GM12878 (cell line): ENCODE measurements at regions not wholly inside any gene's neighbourhood (a gene's known extent, or its start where the extent isn't known, plus 50 kb on each side); places are given as distances from the start of the nearest gene placed in this dataset.

Source experiments
- ATAC-seq: fragments of 200-7000 bp; cut with Tn5 transposase; 3 replicates; pipeline ENCODE4 v1.9.1; 2020; ENCODE audit warnings: mild to moderate bottlenecking, moderate library complexity
- BruUV-seq: library from RNA; stranded (reverse); fragments of 400-500 nt; replicated peaks from 2 replicates; lab custom pipeline; 2021; lab: Mats Ljungman, UMichigan
- CTCF ChIA-PET: fragments of 300-600 bp; sonication (Branson Sonifier 250); formaldehyde crosslinking; extraction: SDS; loops from one replicate; lab custom pipeline; 2021; ENCODE audit warnings: inconsistent platforms; lab: Yijun Ruan, JAX
- POLR2A ChIA-PET: fragments of 350-600 bp; formaldehyde crosslinking; extraction: SDS; loops from one replicate; lab custom pipeline; 2021; ENCODE audit warnings: inconsistent platforms; lab: Charles Lee
- RAD21 ChIA-PET: fragments of 300-600 bp; sonication (Branson Sonifier 250); formaldehyde crosslinking; loops from one replicate; lab custom pipeline; 2023; ENCODE audit warnings: antibody characterized with exemption; ENCODE audit not compliant: unreplicated experiment; lab: Charles Lee
- SMC1A ChIA-PET: fragments of 300-600 bp; sonication (Branson Sonifier 250); formaldehyde crosslinking; loops from one replicate; lab custom pipeline; 2023; ENCODE audit not compliant: unreplicated experiment, uncharacterized antibody; lab: Charles Lee
- DNase-seq: peaks from one replicate; pipeline ENCODE4 v3.0.0-alpha.2; 2011; ENCODE audit warnings: low read depth, low spot score
- FAIRE-seq: peaks from 3 replicates; lab custom pipeline; 2011; peaks lifted over from hg19 to GRCh38; lab: Jason Lieb, UNC
- H2AFZ ChIP-seq: 2 replicates; pipeline ENCODE4 v1.6.0; 2011; ENCODE audit warnings: low read depth, low read length, control low read depth; ENCODE audit not compliant: control insufficient read depth
- H3K27ac ChIP-seq: 2 replicates; pipeline ENCODE4 v1.5.1; 2011; ENCODE audit warnings: control low read depth; ENCODE audit not compliant: control insufficient read depth, insufficient read depth
- H3K27me3 ChIP-seq, 2 experiments: replicated peaks in 1 of 2; 2 replicates each; pipeline versions ENCODE4 v1.6.0 to v1.6.1; 2011; ENCODE audit warnings: low read length in 1 of 2; ENCODE audit not compliant: control insufficient read depth in 2 of 2, insufficient read depth in 2 of 2
- H3K36me3 ChIP-seq, 2 experiments: 2 replicates each; pipeline ENCODE4 v1.5.1; 2011; ENCODE audit warnings: low read length in 1 of 2; ENCODE audit not compliant: control insufficient read depth in 2 of 2, insufficient read depth in 2 of 2
- H3K4me1 ChIP-seq: 2 replicates; pipeline ENCODE4 v1.6.1; 2011; ENCODE audit warnings: mild to moderate bottlenecking, low read length, moderate library complexity, mixed read lengths; ENCODE audit not compliant: control insufficient read depth, insufficient read depth
- H3K4me2 ChIP-seq: 2 replicates; pipeline ENCODE4 v1.6.0; 2011; ENCODE audit warnings: control low read depth; ENCODE audit not compliant: control insufficient read depth, insufficient read depth
- H3K4me3 ChIP-seq: fragments of 200-600 bp; sonication (generic); 2 replicates; pipeline ENCODE4 v1.5.1; 2016
- H3K79me2 ChIP-seq: 2 replicates; pipeline ENCODE4 v1.6.0; 2011; ENCODE audit warnings: low read length; ENCODE audit not compliant: control insufficient read depth, insufficient read depth
- H3K9ac ChIP-seq: 2 replicates; pipeline ENCODE4 v1.8.0; 2011; ENCODE audit warnings: low read length, control low read depth, mixed read lengths; ENCODE audit not compliant: control insufficient read depth, insufficient read depth
- H3K9me3 ChIP-seq: replicated peaks from 3 replicates; pipeline ENCODE4 v1.5.1; 2011; ENCODE audit warnings: mild to moderate bottlenecking, low read length; ENCODE audit not compliant: control insufficient read depth, insufficient read depth
- H4K20me1 ChIP-seq: 2 replicates; pipeline ENCODE4 v1.6.0; 2011; ENCODE audit not compliant: control insufficient read depth, insufficient read depth
- BACH1 ChIP-seq: fragments of 450-650 bp; IDR thresholded peaks from 2 replicates; pipeline ENCODE4 v1.6.1; 2017; ENCODE audit warnings: mild to moderate bottlenecking, borderline replicate concordance
- BCL11A ChIP-seq: IDR thresholded peaks from 2 replicates; pipeline ENCODE4 v1.6.1; 2011; ENCODE audit warnings: low read depth, low read length
- CEBPB ChIP-seq, 2 experiments: fragments of 150-350 bp in 1 of 2; IDR thresholded peaks; 2 replicates each; pipeline ENCODE4 v1.6.1; 2012 to 2014; ENCODE audit warnings: low read depth in 2 of 2, low read length in 2 of 2, borderline replicate concordance in 1 of 2, inconsistent platforms in 1 of 2
- CREB1 ChIP-seq: IDR thresholded peaks from 2 replicates; pipeline ENCODE4 v1.6.1; 2012; ENCODE audit warnings: low read depth, mild to moderate bottlenecking, inconsistent platforms
- ETV6 ChIP-seq, 2 experiments: fragments of 450-650 bp in 1 of 2; IDR thresholded peaks in 1 of 2; conservative IDR thresholded peaks in 1 of 2; 2 replicates each; pipeline ENCODE4 v1.6.1; 2014; ENCODE audit warnings: antibody characterized with exemption in 1 of 2, borderline replicate concordance in 1 of 2, low read depth in 1 of 2, mild to moderate bottlenecking in 1 of 2, moderate library complexity in 1 of 2
- EZH2 ChIP-seq: IDR thresholded peaks from 2 replicates; pipeline ENCODE4 v1.6.1; 2012; ENCODE audit warnings: low read depth, mild to moderate bottlenecking, control low read depth, inconsistent platforms, low read length, borderline replicate concordance; ENCODE audit not compliant: control insufficient read depth
- JUNB ChIP-seq: IDR thresholded peaks from 2 replicates; pipeline ENCODE4 v1.6.1; 2016; ENCODE audit warnings: antibody characterized with exemption, mild to moderate bottlenecking
- MTA3 ChIP-seq: IDR thresholded peaks from 2 replicates; pipeline ENCODE4 v1.6.1; 2012; ENCODE audit warnings: low read length, inconsistent platforms, borderline replicate concordance
- NKRF ChIP-seq: fragments of 450-650 bp; conservative IDR thresholded peaks from 2 replicates; pipeline ENCODE4 v1.6.1; 2017; ENCODE audit warnings: mild to moderate bottlenecking, moderate library complexity
- RELB ChIP-seq: fragments of 450-650 bp; IDR thresholded peaks from 2 replicates; pipeline ENCODE4 v1.6.1; 2017; ENCODE audit warnings: low read depth, mild to moderate bottlenecking, moderate library complexity
- SIN3A ChIP-seq: IDR thresholded peaks from 2 replicates; pipeline ENCODE4 v1.6.1; 2012; ENCODE audit warnings: low read depth, low read length, improper control_type of control experiment
- STAT1 ChIP-seq: fragments of 450-650 bp; conservative IDR thresholded peaks from 2 replicates; pipeline ENCODE4 v1.6.1; 2014; ENCODE audit warnings: antibody characterized with exemption, mild to moderate bottlenecking
- TAF1 ChIP-seq: IDR thresholded peaks from 2 replicates; pipeline ENCODE4 v1.6.1; 2011; ENCODE audit warnings: mild to moderate bottlenecking, low read depth, low read length, borderline replicate concordance
- WGBS: methylation state at CpG from one replicate; pipeline ENCODE4 v1.1.6; 2016; ENCODE audit warnings: low lambda C conversion rate; ENCODE audit not compliant: insufficient replicate concordance, insufficient coverage; ENCODE audit errors: missing lambda C conversion rate; 5-methylcytosine and 5-hydroxymethylcytosine counted together
- in situ Hi-C: fragments of 300-500 bp; cut with MboI; formaldehyde crosslinking; loops from 9 replicates; pipeline ENCODE4 v1.14.3; 2018; ENCODE audit warnings: mixed read lengths
- intact Hi-C: fragments of 100-400 bp; cut with micrococcal nuclease; formaldehyde crosslinking; loops from one replicate; pipeline ENCODE4 v1.14.2; 2022; ENCODE audit not compliant: unreplicated experiment

- TF ChIP-seq CEBPB (IDR thresholded peaks at IDR 0.05; ENCODE audit: borderline replicate concordance in 1 of 2, low read depth in 2 of 2, low read length in 2 of 2): no peak
Observed at GRCh38 chr4:24108567-24108966, 218.7 kb upstream of the PPARGC1A start (continued).

- in situ Hi-C loops: no loop called here
- Histone ChIP-seq H3K79me2 (no peaks in the 10 kb centered on the region), H3K4me1 (no peaks in the 10 kb centered on the region), H4K20me1 (no peaks in the 10 kb centered on the region), H3K27ac (no peak overlapping the region), H3K27me3 (no peaks in the 10 kb centered on the region), H2AFZ (no peak overlapping the region), H3K36me3 (no peaks in the 10 kb centered on the region), H3K4me3 (no peak overlapping the region), H3K9ac (no peak overlapping the region), H3K4me2 (no peak overlapping the region), H3K9me3 (no peaks in the 10 kb centered on the region)
- TF ChIP-seq MTA3 (no peak), BACH1 (no peak), ETV6 (conservative IDR thresholded peaks at IDR 0.05 in 1 of 2, IDR thresholded peaks at IDR 0.05 in 1 of 2; ENCODE audit: borderline replicate concordance in 1 of 2, low read depth in 1 of 2) (no peak), BCL11A (no peak), EZH2 (no peak), NKRF (no peak), STAT1 (no peak), CREB1 (no peak), RELB (no peak), JUNB (no peak), SIN3A (no peak), TAF1 (no peak)
- 10% methylated on average over 10 of the region's 10 CpGs for WGBS
- no peak for ATAC-seq
- POLR2A ChIA-PET: no interaction called here
- SMC1A ChIA-PET: interaction anchor here (1.3 kb wide), 1 partner anchor 8 kb away, joined by 4 read pairs; no protein-coding TSS in a partner anchor
- DNase-seq: no peak
- intact Hi-C loops: no loop called here
- CTCF ChIA-PET: no interaction called here
- BruUV-seq: no TSS peak
- FAIRE-seq: no peak
- RAD21 ChIA-PET: no interaction called here
Observed at GRCh38 chr4:24105327-24106038, 215.6 kb upstream of the PPARGC1A start.
